SK-N-SH (cell line): ENCODE measurements at regions not wholly inside any gene's neighbourhood (a gene's known extent, or its start where the extent isn't known, plus 50 kb on each side); places are given as distances from the start of the nearest gene placed in this dataset.

Experiments
- CTCF ChIA-PET: fragments of 300-600, 350-600 bp; formaldehyde crosslinking; extraction: SDS; loops from one replicate; lab custom pipeline; 2021; lab: Yijun Ruan, JAX
- POLR2A ChIA-PET: fragments of 350-600 bp; sonication (Branson Sonifier 250); formaldehyde crosslinking; extraction: SDS; loops from one replicate; lab custom pipeline; 2020; ENCODE audit warnings: antibody characterized with exemption, inconsistent platforms; lab: Yijun Ruan, JAX
- DNase-seq: peaks from one replicate; pipeline ENCODE4 v3.0.0; 2012
- H2AFZ ChIP-seq: fragments of 200-600 bp; sonication (generic); 2 replicates; pipeline ENCODE4 v1.8.1; 2016; ENCODE audit warnings: antibody characterized with exemption, mild to moderate bottlenecking, low read depth
- H3F3A ChIP-seq: fragments of 200-600 bp; sonication (generic); replicated peaks from 2 replicates; pipeline ENCODE3; 2016; ENCODE audit warnings: antibody characterized with exemption, mild to moderate bottlenecking; ENCODE audit not compliant: insufficient read depth
- H3K27ac ChIP-seq, 2 experiments: fragments of 200-500 bp in 1 of 2; fragments of 200-600 bp in 1 of 2; sonication (Bioruptor generic) in 1 of 2; sonication (generic), shearing (Covaris generic) in 1 of 2; 2 replicates each; pipeline versions ENCODE4 v1.5.1 to v1.6.1; 2014 to 2016; ENCODE audit warnings: low read depth in 2 of 2, inconsistent platforms in 1 of 2, low read length in 1 of 2, mild to moderate bottlenecking in 1 of 2, mixed read lengths in 1 of 2
- H3K27me3 ChIP-seq: fragments of 200-600 bp; sonication (generic), shearing (Covaris generic); 2 replicates; pipeline ENCODE4 v1.6.1; 2016; ENCODE audit warnings: mixed run types; ENCODE audit not compliant: insufficient read depth
- H3K36me3 ChIP-seq, 2 experiments: fragments of 200-500 bp in 1 of 2; fragments of 200-600 bp in 1 of 2; sonication (Bioruptor generic) in 1 of 2; sonication (generic) in 1 of 2; replicated peaks in 1 of 2; 2 replicates each; pipeline versions ENCODE3 to v1.5.1; 2014 to 2016; ENCODE audit warnings: low read length in 1 of 2, mild to moderate bottlenecking in 1 of 2; ENCODE audit not compliant: insufficient read depth in 2 of 2, control insufficient read depth in 1 of 2
- H3K4me1 ChIP-seq, 2 experiments: fragments of 200-500 bp in 1 of 2; fragments of 200-600 bp in 1 of 2; sonication (Bioruptor generic) in 1 of 2; sonication (generic), shearing (Covaris generic) in 1 of 2; 2 replicates each; pipeline versions ENCODE4 v1.5.1 to v1.6.1; 2014 to 2016; ENCODE audit warnings: low read depth in 1 of 2, low read length in 1 of 2, mixed run types in 1 of 2; ENCODE audit not compliant: insufficient read depth in 2 of 2, control insufficient read depth in 1 of 2
- H3K4me2 ChIP-seq: fragments of 200-600 bp; sonication (generic), shearing (Covaris generic); 2 replicates; pipeline ENCODE4 v1.6.1; 2017; ENCODE audit warnings: mixed run types
- H3K4me3 ChIP-seq, 2 experiments: fragments of 200-500 bp in 1 of 2; fragments of 200-600 bp in 1 of 2; sonication (Bioruptor generic) in 1 of 2; sonication (generic), shearing (Covaris generic) in 1 of 2; 2 replicates each; pipeline versions ENCODE4 v1.5.1 to v1.8.1; 2014 to 2016; ENCODE audit warnings: low read depth in 2 of 2, inconsistent platforms in 1 of 2, low read length in 1 of 2, mild to moderate bottlenecking in 1 of 2, mixed read lengths in 1 of 2, moderate library complexity in 1 of 2
- H3K79me2 ChIP-seq: fragments of 200-600 bp; sonication (generic); 2 replicates; pipeline ENCODE4 v1.8.1; 2017; ENCODE audit warnings: mild to moderate bottlenecking; ENCODE audit not compliant: insufficient read depth
- H3K9ac ChIP-seq: fragments of 200-600 bp; sonication (generic); 2 replicates; pipeline ENCODE4 v1.6.1; 2017; ENCODE audit warnings: mixed run types
- H3K9me2 ChIP-seq: fragments of 200-600 bp; sonication (generic); 2 replicates; pipeline ENCODE4 v1.6.1; 2017; ENCODE audit warnings: mixed run types
- H3K9me3 ChIP-seq: fragments of 200-600 bp; sonication (generic); 2 replicates; pipeline ENCODE4 v1.6.1; 2017; ENCODE audit warnings: mixed run types, mild to moderate bottlenecking, moderate library complexity
- H4K20me1 ChIP-seq: fragments of 200-600 bp; sonication (generic); 2 replicates; pipeline ENCODE4 v1.6.1; 2017; ENCODE audit warnings: mild to moderate bottlenecking, mixed run types; ENCODE audit not compliant: insufficient read depth
- FOSL2 ChIP-seq: IDR thresholded peaks from 2 replicates; pipeline ENCODE4 v1.4.0; 2012; ENCODE audit warnings: low read depth, mild to moderate bottlenecking, moderate library complexity, borderline replicate concordance
- FOXJ3 ChIP-seq: sonication (generic); formaldehyde crosslinking; IDR thresholded peaks from 2 replicates; pipeline ENCODE4 v1.5.1; 2020; ENCODE audit warnings: mild to moderate bottlenecking, missing genetic modification reagents
- GABPA ChIP-seq: IDR thresholded peaks from 2 replicates; pipeline ENCODE4 v1.4.0; 2012; ENCODE audit warnings: low read depth, mild to moderate bottlenecking
- MAX ChIP-seq: IDR thresholded peaks from 2 replicates; pipeline ENCODE4 v1.4.0; 2012; ENCODE audit warnings: low read depth
- PBX3 ChIP-seq: IDR thresholded peaks from 2 replicates; pipeline ENCODE4; 2012
- POLR2AphosphoS5 ChIP-seq: IDR thresholded peaks from 2 replicates; pipeline ENCODE4 v1.6.1; 2012; ENCODE audit warnings: low read depth, low read length
- RCOR1 ChIP-seq: fragments of 150-350 bp; IDR thresholded peaks from 2 replicates; pipeline ENCODE4 v1.6.1; 2017; ENCODE audit warnings: antibody characterized with exemption, low read length
- RFX5 ChIP-seq: IDR thresholded peaks from 2 replicates; pipeline ENCODE4 v1.6.1; 2012; ENCODE audit warnings: mild to moderate bottlenecking, improper control_type of control experiment, low read length
- RXRA ChIP-seq: IDR thresholded peaks from 2 replicates; pipeline ENCODE4 v1.4.0; 2012; ENCODE audit warnings: low read depth, mild to moderate bottlenecking, borderline replicate concordance
- USF2 ChIP-seq: fragments of 150-350 bp; IDR thresholded peaks from 2 replicates; pipeline ENCODE4 v1.6.1; 2017; ENCODE audit warnings: antibody characterized with exemption, low read length, low read depth, borderline replicate concordance
- YY1 ChIP-seq: IDR thresholded peaks from 2 replicates; pipeline ENCODE4 v1.4.0; 2012; ENCODE audit warnings: low read depth, mild to moderate bottlenecking
- WGBS: methylation state at CpG from one replicate; pipeline ENCODE4 v1.1.6; 2017; ENCODE audit warnings: low lambda C conversion rate; 5-methylcytosine and 5-hydroxymethylcytosine counted together

GRCh38 chr6:12404651-12405050, 114.5 kb downstream of the EDN1 start:
- H3F3A ChIP-seq = no peaks in the 10 kb centered on the region
- DNase-seq = no peak
- no peaks in the 10 kb centered on the region for H4K20me1 ChIP-seq
- H3K9ac ChIP-seq = no peak overlapping the region
- H3K4me2 ChIP-seq = no peak overlapping the region
- H3K4me3 ChIP-seq = no peak overlapping the region
- no peaks in the 10 kb centered on the region for H3K79me2 ChIP-seq
- H3K9me3 ChIP-seq = no peaks in the 10 kb centered on the region
- POLR2A ChIA-PET = no interaction called here
- 80% methylated on average over 1 of the region's 1 CpG for WGBS
- no peak for TF ChIP-seq FOSL2
- TF ChIP-seq, all 33 proteins: peak for 0
- Histone ChIP-seq H3K9me2 (no peaks in the 10 kb centered on the region), H3K27ac (no peak overlapping the region; a peak in 1 of 4 replicates), H3K27me3 (no peaks in the 10 kb centered on the region), H2AFZ (peak overlapping the region; percentile 75; the same call in 1 of the 2 replicates), H3K36me3 (no peaks in the 10 kb centered on the region), H3K4me1 (peaks cover 0 to 4% of the 10 kb centered on the region in 2 experiments; a peak in 1 of 4 replicates)
- CTCF ChIA-PET = no interaction called here

- CTCF ChIA-PET = interaction anchor here (1.2 kb wide), 1 partner anchor 12 kb away, joined by 4 read pairs; no protein-coding TSS in a partner anchor
Observed at GRCh38 chr6:12408752-12409151, 118.6 kb downstream of the EDN1 start.

GRCh38 chr6:12410946-12411345, 120.8 kb downstream of the EDN1 start:
- H4K20me1 ChIP-seq = no peaks in the 10 kb centered on the region
- no peak overlapping the region for H3K9ac ChIP-seq
- no peaks in the 10 kb centered on the region for H3K36me3 ChIP-seq
- TF ChIP-seq FOXJ3 = no peak
- no peak for TF ChIP-seq USF2
- no peak for TF ChIP-seq RCOR1
- TF ChIP-seq POLR2AphosphoS5 = no peak
- no peak for TF ChIP-seq GABPA
- TF ChIP-seq RFX5 = no peak
- H3K4me3 ChIP-seq = no peak overlapping the region
- no peak overlapping the region for H2AFZ ChIP-seq
- POLR2A ChIA-PET = no interaction called here
- CTCF ChIA-PET = no interaction called here
- H3K9me2 ChIP-seq = no peaks in the 10 kb centered on the region
- H3K27me3 ChIP-seq = no peaks in the 10 kb centered on the region
- H3K27ac ChIP-seq = no peak overlapping the region
- H3K4me2 ChIP-seq = no peak overlapping the region
- 75% methylated on average over 4 of the region's 4 CpGs for WGBS
- H3F3A ChIP-seq = no peaks in the 10 kb centered on the region
- peaks cover 0 to 9% of the 10 kb centered on the region in 2 experiments; a peak in 1 of 4 replicates for H3K4me1 ChIP-seq
- H3K9me3 ChIP-seq = no peaks in the 10 kb centered on the region
- no peaks in the 10 kb centered on the region for H3K79me2 ChIP-seq
- no peak for DNase-seq

More at GRCh38 chr6:12408752-12409151, 118.6 kb downstream of the EDN1 start:
- no peak overlapping the region for H2AFZ ChIP-seq
- H3K36me3 ChIP-seq = no peaks in the 10 kb centered on the region
- no peaks in the 10 kb centered on the region for H3F3A ChIP-seq
- 77% methylated on average over 9 of the region's 9 CpGs for WGBS
- no peak overlapping the region for H3K9ac ChIP-seq
- H3K27me3 ChIP-seq = no peaks in the 10 kb centered on the region
- H3K27ac ChIP-seq = no peak overlapping the region
- H3K9me3 ChIP-seq = no peaks in the 10 kb centered on the region
- peaks cover 0 to 3% of the 10 kb centered on the region in 2 experiments; a peak in 1 of 4 replicates for H3K4me1 ChIP-seq
- H3K9me2 ChIP-seq = no peaks in the 10 kb centered on the region
- no peaks in the 10 kb centered on the region for H3K79me2 ChIP-seq
- no peaks in the 10 kb centered on the region for H4K20me1 ChIP-seq
- no peak for TF ChIP-seq PBX3
- no peak for TF ChIP-seq MAX
- TF ChIP-seq RXRA = no peak
- TF ChIP-seq YY1 = no peak
- TF ChIP-seq RCOR1 = no peak
- TF ChIP-seq, all 33 proteins: peak for 0
- DNase-seq = no peak
- Histone ChIP-seq H3K4me2 (no peak overlapping the region), H3K4me3 (no peak overlapping the region)
- POLR2A ChIA-PET = no interaction called here
